ENCODE measurements at regions not wholly inside any gene's neighbourhood (a gene's known extent, or its start where the extent isn't known, plus 50 kb on each side); places are given as distances from the start of the nearest gene placed in this dataset.
A peak's percentile ranks its signal among the peaks of the same experiment; 100 is the strongest.

- peak overlapping the region; percentile 30 for H3K27ac Mint-ChIP-seq
- no peaks in the 10 kb centered on the region for H3K27me3 Mint-ChIP-seq (ENCODE audit: insufficient read depth, low read depth)
- no peaks in the 10 kb centered on the region for H3K36me3 ChIP-seq
Observed at GRCh38 chr18:39415471-39415870, 1849.9 kb upstream of the CELF4 start.

GRCh38 chr18:39414009-39414700 is 1848.6 kb upstream of the CELF4 start:
- no peak overlapping the region for H3K4me3 Mint-ChIP-seq
- no peak overlapping the region for H3K4me2 ChIP-seq
- H3F3A ChIP-seq (ENCODE audit: low read depth): no peaks in the 10 kb centered on the region
- no peaks in the 10 kb centered on the region for H3K9me3 ChIP-seq (ENCODE audit: low read depth)
- no peaks in the 10 kb centered on the region for H3K36me3 ChIP-seq
- no peaks in the 10 kb centered on the region for H3K27me3 Mint-ChIP-seq (ENCODE audit: insufficient read depth, low read depth)
- no peak overlapping the region for H2AFZ ChIP-seq (replicated peaks)
- no peaks in the 10 kb centered on the region for H3K79me2 ChIP-seq (ENCODE audit: low read depth)
- H3K27ac Mint-ChIP-seq: no peak overlapping the region
- H3K4me3 ChIP-seq: no peak overlapping the region
- H3K27ac ChIP-seq: no peak overlapping the region
- no peaks in the 10 kb centered on the region for H3K27me3 ChIP-seq
- H3K9ac ChIP-seq: no peak overlapping the region
- no peaks in the 10 kb centered on the region for H3K9me3 Mint-ChIP-seq
- no peaks in the 10 kb centered on the region for H4K20me1 ChIP-seq (ENCODE audit: low read depth)
- peaks cover 4% of the 10 kb centered on the region for H3K4me1 Mint-ChIP-seq
- no peaks in the 10 kb centered on the region for H3K4me1 ChIP-seq
- H3K36me3 Mint-ChIP-seq: no peaks in the 10 kb centered on the region
- no peak for TF ChIP-seq EZH2 (IDR thresholded peaks at IDR 0.05)
- TF ChIP-seq EZH2phosphoT487 (IDR thresholded peaks at IDR 0.05): no peak
- no peak for TF ChIP-seq CTCF (IDR thresholded peaks at IDR 0.05)
- no peak for DNase-seq (ENCODE audit: low spot score)

More at GRCh38 chr18:39415471-39415870, 1849.9 kb upstream of the CELF4 start:
- H3K4me1 Mint-ChIP-seq: peaks cover 4% of the 10 kb centered on the region
- TF ChIP-seq EZH2 (IDR thresholded peaks at IDR 0.05) (no peak), EZH2phosphoT487 (IDR thresholded peaks at IDR 0.05) (no peak), CTCF (IDR thresholded peaks at IDR 0.05) (no peak)
- Histone ChIP-seq H2AFZ (replicated peaks) (no peak overlapping the region), H3K4me1 (no peaks in the 10 kb centered on the region), H3K9me3 (ENCODE audit: low read depth) (no peaks in the 10 kb centered on the region), H4K20me1 (ENCODE audit: low read depth) (no peaks in the 10 kb centered on the region), H3K9ac (no peak overlapping the region), H3K4me2 (no peak overlapping the region), H3K4me3 (no peak overlapping the region), H3K27me3 (no peaks in the 10 kb centered on the region), H3K27ac (no peak overlapping the region), H3F3A (ENCODE audit: low read depth) (no peaks in the 10 kb centered on the region), H3K79me2 (ENCODE audit: low read depth) (no peaks in the 10 kb centered on the region)
- DNase-seq (ENCODE audit: low spot score): no peak
- no peaks in the 10 kb centered on the region for H3K36me3 Mint-ChIP-seq
- no peak overlapping the region for H3K4me3 Mint-ChIP-seq
- H3K9me3 Mint-ChIP-seq: no peaks in the 10 kb centered on the region

- Histone ChIP-seq H3K4me1 (no peaks in the 10 kb centered on the region), H4K20me1 (ENCODE audit: low read depth) (no peaks in the 10 kb centered on the region), H3F3A (ENCODE audit: low read depth) (no peaks in the 10 kb centered on the region), H3K4me3 (no peak overlapping the region), H2AFZ (replicated peaks) (no peak overlapping the region), H3K9me3 (ENCODE audit: low read depth) (no peaks in the 10 kb centered on the region), H3K36me3 (no peaks in the 10 kb centered on the region), H3K4me2 (no peak overlapping the region), H3K79me2 (ENCODE audit: low read depth) (no peaks in the 10 kb centered on the region), H3K27me3 (no peaks in the 10 kb centered on the region), H3K27ac (no peak overlapping the region), H3K9ac (no peak overlapping the region)
- Mint-ChIP-seq H3K4me3 (no peak overlapping the region), H3K4me1 (no peaks in the 10 kb centered on the region), H3K27me3 (ENCODE audit: insufficient read depth, low read depth) (peaks cover 2% of the 10 kb centered on the region), H3K36me3 (peaks cover 2% of the 10 kb centered on the region), H3K9me3 (peaks cover 1% of the 10 kb centered on the region), H3K27ac (no peak overlapping the region)
- TF ChIP-seq EZH2 (IDR thresholded peaks at IDR 0.05): no peak
- TF ChIP-seq CTCF (IDR thresholded peaks at IDR 0.05): no peak
- TF ChIP-seq EZH2phosphoT487 (IDR thresholded peaks at IDR 0.05): no peak
- no peak for DNase-seq (ENCODE audit: low spot score)
Observed at GRCh38 chr18:39406941-39407340, 1841.3 kb upstream of the CELF4 start.
